Calu3 (cell line): ENCODE measurements at regions not wholly inside any gene's neighbourhood (a gene's known extent, or its start where the extent isn't known, plus 50 kb on each side); places are given as distances from the start of the nearest gene placed in this dataset.

Experiments used
- BruUV-seq: library from RNA; stranded (reverse); fragments of 400-500 nt; replicated peaks from 2 replicates; lab custom pipeline; 2021; lab: Mats Ljungman, UMichigan
- CTCF ChIA-PET: fragments of 300-600 bp; sonication (Branson Sonifier 250); formaldehyde crosslinking; loops from one replicate; lab custom pipeline; 2022; ENCODE audit warnings: antibody characterized with exemption; lab: Charles Lee
- DNase-seq: peaks from one replicate; pipeline ENCODE4 v3.0.0; 2022
- H3K27ac Mint-ChIP-seq: one replicate; pipeline ENCODE4 v1.8.0; 2022; ENCODE audit warnings: mixed read lengths; ENCODE audit not compliant: unreplicated experiment
- H3K27me3 Mint-ChIP-seq: one replicate; pipeline ENCODE4 v1.8.0; 2022; ENCODE audit warnings: mixed read lengths; ENCODE audit not compliant: unreplicated experiment
- H3K36me3 Mint-ChIP-seq: one replicate; pipeline ENCODE4 v1.8.0; 2022; ENCODE audit warnings: mild to moderate bottlenecking, moderate library complexity, mixed read lengths; ENCODE audit not compliant: insufficient read depth, unreplicated experiment
- H3K4me1 Mint-ChIP-seq: one replicate; pipeline ENCODE4 v1.8.0; 2022; ENCODE audit warnings: mild to moderate bottlenecking, low read depth, mixed read lengths; ENCODE audit not compliant: unreplicated experiment
- H3K4me3 Mint-ChIP-seq: one replicate; pipeline ENCODE4 v1.8.0; 2022; ENCODE audit warnings: mild to moderate bottlenecking, low read depth, moderate library complexity, mixed read lengths; ENCODE audit not compliant: unreplicated experiment
- H3K9me3 Mint-ChIP-seq: one replicate; pipeline ENCODE4 v1.8.0; 2022; ENCODE audit warnings: low read depth, mixed read lengths; ENCODE audit not compliant: unreplicated experiment
- intact Hi-C: fragments of 100-400 bp; cut with micrococcal nuclease; formaldehyde crosslinking; loops from one replicate; pipeline ENCODE4 v1.10.0; 2022; ENCODE audit not compliant: unreplicated experiment
- TF ChIP-seq, protein P1 (sequence below): fragments of 200-600 bp; IDR thresholded peaks from one replicate; pipeline ENCODE4 v1.8.0; 2022; ENCODE audit warnings: antibody characterized with exemption; ENCODE audit not compliant: unreplicated experiment

DNA sequence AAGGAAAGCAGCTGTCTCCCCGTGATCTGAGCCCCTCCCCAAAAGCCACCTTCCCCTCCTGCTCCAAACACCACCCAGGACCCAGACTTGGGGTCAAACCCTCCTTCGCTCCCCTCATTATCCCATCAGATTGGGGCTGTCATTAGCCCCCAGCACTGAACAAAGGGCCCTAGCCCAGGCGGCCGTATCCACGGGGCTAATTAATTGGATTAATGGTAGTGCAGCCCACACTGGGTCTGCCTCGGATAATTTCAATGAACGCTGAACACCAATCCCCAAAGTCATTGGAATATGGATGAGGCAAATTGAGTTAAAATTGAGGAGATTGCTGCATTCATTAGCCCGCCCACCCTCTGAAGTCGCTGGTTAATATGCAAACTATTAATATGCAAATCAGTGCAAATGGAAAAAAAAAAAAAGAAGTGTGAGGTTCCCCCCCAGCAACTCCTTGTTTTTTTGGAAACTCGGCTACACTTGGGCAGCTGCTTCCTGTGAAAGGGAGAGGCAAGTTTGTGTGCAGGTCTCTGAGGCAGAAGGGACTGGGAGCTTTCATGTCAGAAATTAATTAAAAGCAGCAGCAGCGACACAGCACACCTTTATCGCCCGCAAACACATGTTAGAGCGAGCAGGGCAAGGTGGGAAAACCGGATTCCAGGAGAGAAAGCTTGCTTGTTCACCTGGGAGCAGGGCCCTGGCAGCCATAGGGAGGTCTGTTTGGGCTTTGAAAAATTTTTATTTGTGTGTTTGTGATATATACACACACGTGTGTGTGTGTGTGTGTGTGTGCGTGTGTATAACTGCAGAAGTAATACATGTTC is 517.8 kb downstream of the MIAT start:
- H3K27me3 Mint-ChIP-seq, result no peaks in the 10 kb centered on the region
- H3K4me1 Mint-ChIP-seq, result no peaks in the 10 kb centered on the region
- intact Hi-C loops, result no loop called here
- CTCF ChIA-PET, result no interaction called here
- BruUV-seq, result no TSS peak
- no peaks in the 10 kb centered on the region for H3K9me3 Mint-ChIP-seq
- H3K27ac Mint-ChIP-seq, result no peak overlapping the region
- no peaks in the 10 kb centered on the region for H3K36me3 Mint-ChIP-seq
- TF ChIP-seq, protein P1, sequence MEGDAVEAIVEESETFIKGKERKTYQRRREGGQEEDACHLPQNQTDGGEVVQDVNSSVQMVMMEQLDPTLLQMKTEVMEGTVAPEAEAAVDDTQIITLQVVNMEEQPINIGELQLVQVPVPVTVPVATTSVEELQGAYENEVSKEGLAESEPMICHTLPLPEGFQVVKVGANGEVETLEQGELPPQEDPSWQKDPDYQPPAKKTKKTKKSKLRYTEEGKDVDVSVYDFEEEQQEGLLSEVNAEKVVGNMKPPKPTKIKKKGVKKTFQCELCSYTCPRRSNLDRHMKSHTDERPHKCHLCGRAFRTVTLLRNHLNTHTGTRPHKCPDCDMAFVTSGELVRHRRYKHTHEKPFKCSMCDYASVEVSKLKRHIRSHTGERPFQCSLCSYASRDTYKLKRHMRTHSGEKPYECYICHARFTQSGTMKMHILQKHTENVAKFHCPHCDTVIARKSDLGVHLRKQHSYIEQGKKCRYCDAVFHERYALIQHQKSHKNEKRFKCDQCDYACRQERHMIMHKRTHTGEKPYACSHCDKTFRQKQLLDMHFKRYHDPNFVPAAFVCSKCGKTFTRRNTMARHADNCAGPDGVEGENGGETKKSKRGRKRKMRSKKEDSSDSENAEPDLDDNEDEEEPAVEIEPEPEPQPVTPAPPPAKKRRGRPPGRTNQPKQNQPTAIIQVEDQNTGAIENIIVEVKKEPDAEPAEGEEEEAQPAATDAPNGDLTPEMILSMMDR, result no peak
- DNase-seq, result no peak
- no peak overlapping the region for H3K4me3 Mint-ChIP-seq

- Mint-ChIP-seq H3K4me1 (no peaks in the 10 kb centered on the region), H3K4me3 (no peak overlapping the region), H3K27me3 (no peaks in the 10 kb centered on the region), H3K27ac (no peak overlapping the region), H3K36me3 (no peaks in the 10 kb centered on the region), H3K9me3 (no peaks in the 10 kb centered on the region)
- intact Hi-C loops, result no loop called here
- TF ChIP-seq, protein P1, result no peak
- no peak for DNase-seq
- CTCF ChIA-PET, result no interaction called here
- BruUV-seq, result no TSS peak
These were observed 518.6 kb downstream of the MIAT start for GRCh38 chr22:27175974-27176373.

DNA sequence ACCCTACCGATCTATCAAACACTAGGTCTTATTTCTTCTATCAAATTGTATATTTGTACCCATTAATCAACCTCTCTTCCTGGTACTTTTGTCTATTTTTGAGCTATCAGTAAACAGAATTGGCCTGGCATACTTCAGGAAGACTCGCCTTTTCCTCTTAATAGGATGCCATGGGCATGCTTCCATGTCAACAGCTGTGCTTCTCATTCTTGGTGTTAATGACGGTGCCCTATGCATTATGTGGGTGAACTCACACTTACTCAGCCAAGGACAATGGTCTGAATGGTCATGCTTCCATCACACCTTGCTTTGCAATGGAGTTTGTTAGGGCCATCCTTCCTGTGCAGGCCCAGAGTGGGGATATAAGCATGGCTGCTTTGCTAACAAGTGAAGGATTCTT is 521.8 kb downstream of the MIAT start:
- Mint-ChIP-seq H3K27me3 (no peaks in the 10 kb centered on the region), H3K27ac (no peak overlapping the region)
- intact Hi-C loops, result no loop called here

DNA sequence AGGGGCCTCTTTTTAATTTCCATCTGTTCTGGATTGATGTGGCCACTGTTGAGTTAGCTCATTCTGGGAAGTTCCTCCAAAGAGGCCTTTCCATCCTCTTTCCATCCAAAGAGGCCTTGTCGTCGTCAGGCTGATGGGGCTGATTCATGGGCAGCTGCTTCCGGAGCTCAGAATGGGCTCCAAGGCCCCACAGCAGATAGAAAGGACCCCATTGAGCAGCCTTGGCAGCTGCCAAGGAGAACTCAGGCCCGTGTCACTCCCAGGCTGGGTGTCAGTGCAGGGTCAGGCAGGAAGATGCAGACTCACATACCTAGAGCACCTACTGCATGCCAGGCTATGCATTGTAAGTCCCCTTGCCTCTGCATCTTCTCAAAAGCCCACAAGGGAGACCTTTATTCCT is 524.1 kb downstream of the MIAT start:
- Mint-ChIP-seq H3K27ac (no peak overlapping the region), H3K36me3 (no peaks in the 10 kb centered on the region), H3K4me3 (no peak overlapping the region), H3K9me3 (no peaks in the 10 kb centered on the region), H3K27me3 (no peaks in the 10 kb centered on the region), H3K4me1 (no peaks in the 10 kb centered on the region)
- TF ChIP-seq, protein P1, result no peak
- intact Hi-C loops, result no loop called here
- CTCF ChIA-PET, result no interaction called here
- DNase-seq, result no peak
- no TSS peak for BruUV-seq

More for the DNA sequence above, 521.8 kb downstream of the MIAT start:
- no peak overlapping the region for H3K4me3 Mint-ChIP-seq
- DNase-seq, result no peak
- no peaks in the 10 kb centered on the region for H3K36me3 Mint-ChIP-seq
- no peaks in the 10 kb centered on the region for H3K4me1 Mint-ChIP-seq
- TF ChIP-seq, protein P1, result no peak
- BruUV-seq, result no TSS peak
- CTCF ChIA-PET, result interaction anchor here (0.6 kb wide), 1 partner anchor 47 kb away, joined by 9 read pairs; no protein-coding TSS in a partner anchor
- no peaks in the 10 kb centered on the region for H3K9me3 Mint-ChIP-seq
